Liver (tissue), 7 donors: ENCODE measurements at regions not wholly inside any gene's neighbourhood (a gene's known extent, or its start where the extent isn't known, plus 50 kb on each side); places are given as distances from the start of the nearest gene placed in this dataset.
"Not testable (repeated sequence)": the region's sequence is repeated elsewhere in the genome, so short reads cannot be mapped to it uniquely, and the experiment has no call there.

Experiments
- DNase-seq: peaks from one replicate; pipeline ENCODE4 v3.0.0-alpha.2; 2017; ENCODE audit warnings: low spot score
- H3K27ac ChIP-seq, 2 donors: one replicate each; pipeline ENCODE4 v1.7.0; 2013; ENCODE audit warnings: inconsistent platforms in 2 of 2, low read length in 2 of 2, control low read depth in 1 of 2, low read depth in 1 of 2, mild to moderate bottlenecking in 1 of 2
- H3K27me3 ChIP-seq, 4 donors: one replicate each; pipeline versions ENCODE4 v1.6.1 to v1.7.0; 2013; ENCODE audit warnings: low read length in 3 of 4, inconsistent platforms in 1 of 4, mild to moderate bottlenecking in 1 of 4, moderate library complexity in 1 of 4; ENCODE audit not compliant: control insufficient read depth in 4 of 4, insufficient read depth in 4 of 4
- H3K36me3 ChIP-seq, 4 donors: one replicate each; pipeline versions ENCODE4 v1.6.1 to v1.7.0; 2013; ENCODE audit warnings: low read length in 3 of 4, mild to moderate bottlenecking in 3 of 4, low read depth in 1 of 4, moderate library complexity in 1 of 4; ENCODE audit not compliant: control insufficient read depth in 4 of 4, insufficient read depth in 3 of 4
- H3K4me1 ChIP-seq, 4 donors: one replicate each; pipeline versions ENCODE4 v1.6.1 to v1.7.0; 2013; ENCODE audit warnings: low read length in 3 of 4, mild to moderate bottlenecking in 3 of 4, moderate library complexity in 1 of 4; ENCODE audit not compliant: control insufficient read depth in 4 of 4, insufficient read depth in 4 of 4
- H3K4me3 ChIP-seq, 3 donors: one replicate each; pipeline versions ENCODE4 v1.6.1 to v1.7.0; 2013; ENCODE audit warnings: low read length in 3 of 3, control low read depth in 1 of 3, low read depth in 1 of 3, mild to moderate bottlenecking in 1 of 3
- H3K9ac ChIP-seq, 2 donors: one replicate each; pipeline ENCODE4 v1.7.0; 2013; ENCODE audit warnings: low read length in 2 of 2, mild to moderate bottlenecking in 2 of 2, moderate library complexity in 2 of 2, control low read depth in 1 of 2, low read depth in 1 of 2
- H3K9me3 ChIP-seq, 4 donors: one replicate each; pipeline versions ENCODE4 v1.6.1 to v1.7.0; 2013; ENCODE audit warnings: low read length in 3 of 4; ENCODE audit not compliant: control insufficient read depth in 4 of 4
- REST ChIP-seq: IDR thresholded peaks from 2 replicates; pipeline ENCODE4 v1.6.1; 2016; ENCODE audit warnings: antibody characterized with exemption, mild to moderate bottlenecking
- TAF1 ChIP-seq: conservative IDR thresholded peaks from 2 replicates; pipeline ENCODE4 v1.6.1; 2016; ENCODE audit warnings: antibody characterized with exemption, mild to moderate bottlenecking
- YY1 ChIP-seq: IDR thresholded peaks from 2 replicates; pipeline ENCODE4 v1.6.1; 2016; ENCODE audit warnings: antibody characterized with exemption, mild to moderate bottlenecking
- WGBS: extraction: QIAGEN DNeasy Blood & Tissue Kit; methylation state at CpG from one replicate; pipeline ENCODE4 v1.1.7; 2013; 5-methylcytosine and 5-hydroxymethylcytosine counted together
- TF ChIP-seq, protein P1 (sequence below): IDR thresholded peaks from 2 replicates; pipeline ENCODE4 v1.6.1; 2016; ENCODE audit warnings: antibody characterized with exemption
- TF ChIP-seq, protein P2 (sequence below): IDR thresholded peaks from 2 replicates; pipeline ENCODE4 v1.6.1; 2016; ENCODE audit warnings: antibody characterized with exemption
- TF ChIP-seq, protein P3 (sequence below): IDR thresholded peaks from 2 replicates; pipeline ENCODE4 v1.6.1; 2016; ENCODE audit warnings: antibody characterized with exemption
- donor health status: healthy.
- donor health status: healthy.
- donor health status: healthy.
- donor health status: healthy.

- Histone ChIP-seq H3K9me3 (no peaks in the 10 kb centered on the region), H3K27ac (no peak overlapping the region), H3K36me3 (no peaks in the 10 kb centered on the region), H3K4me1 (no peaks in the 10 kb centered on the region), H3K27me3 (peaks cover 0 to 3% (median 0%) of the 10 kb centered on the region in 4 donors), H3K4me3 (no peak overlapping the region), H3K9ac (no peak overlapping the region)
- DNase-seq = no peak
- WGBS = 97% methylated on average over 5 of the region's 5 CpGs
- TF ChIP-seq YY1 (no peak), REST (no peak)
- TF ChIP-seq, protein P1, sequence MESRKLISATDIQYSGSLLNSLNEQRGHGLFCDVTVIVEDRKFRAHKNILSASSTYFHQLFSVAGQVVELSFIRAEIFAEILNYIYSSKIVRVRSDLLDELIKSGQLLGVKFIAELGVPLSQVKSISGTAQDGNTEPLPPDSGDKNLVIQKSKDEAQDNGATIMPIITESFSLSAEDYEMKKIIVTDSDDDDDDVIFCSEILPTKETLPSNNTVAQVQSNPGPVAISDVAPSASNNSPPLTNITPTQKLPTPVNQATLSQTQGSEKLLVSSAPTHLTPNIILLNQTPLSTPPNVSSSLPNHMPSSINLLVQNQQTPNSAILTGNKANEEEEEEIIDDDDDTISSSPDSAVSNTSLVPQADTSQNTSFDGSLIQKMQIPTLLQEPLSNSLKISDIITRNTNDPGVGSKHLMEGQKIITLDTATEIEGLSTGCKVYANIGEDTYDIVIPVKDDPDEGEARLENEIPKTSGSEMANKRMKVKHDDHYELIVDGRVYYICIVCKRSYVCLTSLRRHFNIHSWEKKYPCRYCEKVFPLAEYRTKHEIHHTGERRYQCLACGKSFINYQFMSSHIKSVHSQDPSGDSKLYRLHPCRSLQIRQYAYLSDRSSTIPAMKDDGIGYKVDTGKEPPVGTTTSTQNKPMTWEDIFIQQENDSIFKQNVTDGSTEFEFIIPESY = no peak
- TF ChIP-seq, protein P2, sequence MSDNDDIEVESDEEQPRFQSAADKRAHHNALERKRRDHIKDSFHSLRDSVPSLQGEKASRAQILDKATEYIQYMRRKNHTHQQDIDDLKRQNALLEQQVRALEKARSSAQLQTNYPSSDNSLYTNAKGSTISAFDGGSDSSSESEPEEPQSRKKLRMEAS = no peak
- TF ChIP-seq, protein P3, sequence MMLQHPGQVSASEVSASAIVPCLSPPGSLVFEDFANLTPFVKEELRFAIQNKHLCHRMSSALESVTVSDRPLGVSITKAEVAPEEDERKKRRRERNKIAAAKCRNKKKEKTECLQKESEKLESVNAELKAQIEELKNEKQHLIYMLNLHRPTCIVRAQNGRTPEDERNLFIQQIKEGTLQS = no peak
Observed at GRCh38 chr21:35594905-35595304, 465.4 kb downstream of the SETD4 start.

DNA sequence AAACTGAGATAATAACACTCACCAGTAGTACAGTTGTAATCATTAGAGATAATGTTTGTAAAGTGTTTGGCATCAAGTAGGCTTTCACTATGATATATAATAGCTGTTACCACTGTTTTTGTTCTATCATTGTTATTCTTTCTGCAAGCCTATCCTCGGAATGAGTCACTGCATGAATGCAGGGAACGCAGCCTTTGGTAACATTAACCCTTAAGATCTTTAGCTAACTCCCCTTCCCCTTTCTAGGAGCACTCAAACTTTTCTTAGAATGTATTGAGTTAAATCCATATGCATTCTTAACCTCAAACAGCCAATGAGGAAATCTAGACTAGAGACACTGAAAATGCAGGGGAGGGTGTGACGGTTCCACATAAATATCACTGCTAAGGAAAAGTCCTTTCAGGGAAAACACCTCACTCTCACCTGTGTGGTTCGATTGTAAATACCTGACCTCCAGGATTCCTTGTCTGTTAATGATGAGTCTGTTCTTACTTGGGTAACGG lies 467.3 kb downstream of the SETD4 start:
- Histone ChIP-seq H3K9ac (no peak overlapping the region), H3K27me3 (peaks cover 0 to under 1% (median 0%) of the 10 kb centered on the region in 4 donors), H3K9me3 (no peaks in the 10 kb centered on the region), H3K36me3 (no peaks in the 10 kb centered on the region), H3K4me3 (no peak overlapping the region), H3K27ac (no peak overlapping the region), H3K4me1 (no peaks in the 10 kb centered on the region)
- WGBS = 64% methylated on average over 5 of the region's 5 CpGs
- DNase-seq = no peak
- no peak for TF ChIP-seq TAF1

GRCh38 chr21:35590284-35590683 lies 470.0 kb downstream of the SETD4 start:
- WGBS = 87% methylated on average over 3 of the region's 3 CpGs
- H3K36me3 ChIP-seq, H3K9me3 ChIP-seq, H3K27me3 ChIP-seq, DNase-seq, H3K27ac ChIP-seq, H3K4me3 ChIP-seq, H3K9ac ChIP-seq, H3K4me1 ChIP-seq: not testable (repeated sequence)
